ENCODE measurements at regions not wholly inside any gene's neighbourhood (a gene's known extent, or its start where the extent isn't known, plus 50 kb on each side); places are given as distances from the start of the nearest gene placed in this dataset.
"Not testable (repeated sequence)": the region's sequence is repeated elsewhere in the genome, so short reads cannot be mapped to it uniquely, and the experiment has no call there.

GRCh38 chr2:47728551-47728950 lies 54.4 kb upstream of the MSH6 start:
- H3K27ac ChIP-seq (ENCODE audit: low read depth, low read length) = no peak overlapping the region
- H3K27me3 ChIP-seq (ENCODE audit: control insufficient read depth, insufficient read depth, low read length) = no peaks in the 10 kb centered on the region
- H3K36me3 ChIP-seq (ENCODE audit: control insufficient read depth, insufficient read depth, low read length) = no peaks in the 10 kb centered on the region
- H3K9ac ChIP-seq (ENCODE audit: low read depth, low read length) = no peak overlapping the region
- H3K9me3 ChIP-seq (ENCODE audit: control insufficient read depth, insufficient read depth, low read length) = no peaks in the 10 kb centered on the region
- no peaks in the 10 kb centered on the region for H3K4me1 ChIP-seq (ENCODE audit: control insufficient read depth, insufficient read depth, low read length)
- H3K4me3 ChIP-seq (ENCODE audit: low read depth, low read length) = no peak overlapping the region

GRCh38 chr2:47727956-47728355 lies 55.0 kb upstream of the MSH6 start:
- H3K27me3 ChIP-seq (ENCODE audit: control insufficient read depth, insufficient read depth, low read length) = no peaks in the 10 kb centered on the region

DNA sequence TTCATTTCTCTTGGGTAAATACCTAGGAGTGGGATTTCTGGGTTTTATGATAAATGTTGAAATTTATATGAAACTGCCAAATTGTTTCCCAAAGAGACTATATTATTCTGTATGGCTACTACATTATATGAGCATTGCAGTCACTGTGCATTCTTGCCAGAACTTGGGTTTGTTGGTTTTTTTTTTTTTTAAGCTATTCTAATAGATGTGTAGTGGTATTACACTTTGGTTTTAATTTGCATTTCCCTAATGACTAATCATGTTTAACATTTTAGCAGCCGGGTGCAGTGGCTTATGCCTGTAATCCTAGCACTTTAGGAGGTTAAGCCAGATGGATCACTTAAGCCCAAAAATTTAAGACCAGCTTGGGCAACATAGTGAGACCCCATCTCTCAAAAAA lies 56.0 kb upstream of the MSH6 start:
- H3K4me3 ChIP-seq (ENCODE audit: low read depth, low read length); H3K9me3 ChIP-seq (ENCODE audit: control insufficient read depth, insufficient read depth, low read length); H3K36me3 ChIP-seq (ENCODE audit: control insufficient read depth, insufficient read depth, low read length); H3K27ac ChIP-seq (ENCODE audit: low read depth, low read length); H3K4me1 ChIP-seq (ENCODE audit: control insufficient read depth, insufficient read depth, low read length); H3K27me3 ChIP-seq (ENCODE audit: control insufficient read depth, insufficient read depth, low read length); H3K9ac ChIP-seq (ENCODE audit: low read depth, low read length): not testable (repeated sequence)

More at GRCh38 chr2:47727956-47728355, 55.0 kb upstream of the MSH6 start:
- Histone ChIP-seq H3K9ac (ENCODE audit: low read depth, low read length) (no peak overlapping the region), H3K4me3 (ENCODE audit: low read depth, low read length) (no peak overlapping the region), H3K9me3 (ENCODE audit: control insufficient read depth, insufficient read depth, low read length) (no peaks in the 10 kb centered on the region), H3K27ac (ENCODE audit: low read depth, low read length) (no peak overlapping the region), H3K36me3 (ENCODE audit: control insufficient read depth, insufficient read depth, low read length) (no peaks in the 10 kb centered on the region), H3K4me1 (ENCODE audit: control insufficient read depth, insufficient read depth, low read length) (no peaks in the 10 kb centered on the region)

- no peaks in the 10 kb centered on the region for H3K36me3 ChIP-seq (ENCODE audit: control insufficient read depth, insufficient read depth, low read length)
- no peaks in the 10 kb centered on the region for H3K27me3 ChIP-seq (ENCODE audit: control insufficient read depth, insufficient read depth, low read length)
- H3K9me3 ChIP-seq (ENCODE audit: control insufficient read depth, insufficient read depth, low read length) = no peaks in the 10 kb centered on the region
- H3K4me1 ChIP-seq (ENCODE audit: control insufficient read depth, insufficient read depth, low read length) = no peaks in the 10 kb centered on the region
- H3K27ac ChIP-seq (ENCODE audit: low read depth, low read length) = no peak overlapping the region
- no peak overlapping the region for H3K4me3 ChIP-seq (ENCODE audit: low read depth, low read length)
- no peak overlapping the region for H3K9ac ChIP-seq (ENCODE audit: low read depth, low read length)
Measured at GRCh38 chr2:47725808-47726207, 57.1 kb upstream of the MSH6 start.

- Histone ChIP-seq H3K36me3 (ENCODE audit: control insufficient read depth, insufficient read depth, low read length) (no peaks in the 10 kb centered on the region), H3K4me3 (ENCODE audit: low read depth, low read length) (no peak overlapping the region), H3K4me1 (ENCODE audit: control insufficient read depth, insufficient read depth, low read length) (no peaks in the 10 kb centered on the region), H3K9me3 (ENCODE audit: control insufficient read depth, insufficient read depth, low read length) (no peaks in the 10 kb centered on the region), H3K9ac (ENCODE audit: low read depth, low read length) (no peak overlapping the region), H3K27ac (ENCODE audit: low read depth, low read length) (no peak overlapping the region), H3K27me3 (ENCODE audit: control insufficient read depth, insufficient read depth, low read length) (no peaks in the 10 kb centered on the region)
Measured at GRCh38 chr2:47724221-47724981, 58.5 kb upstream of the MSH6 start.

GRCh38 chr2:47721296-47721695 lies 61.6 kb upstream of the MSH6 start:
- Histone ChIP-seq H3K27ac (ENCODE audit: low read depth, low read length) (no peak overlapping the region), H3K4me3 (ENCODE audit: low read depth, low read length) (no peak overlapping the region), H3K27me3 (ENCODE audit: control insufficient read depth, insufficient read depth, low read length) (no peaks in the 10 kb centered on the region), H3K36me3 (ENCODE audit: control insufficient read depth, insufficient read depth, low read length) (no peaks in the 10 kb centered on the region), H3K4me1 (ENCODE audit: control insufficient read depth, insufficient read depth, low read length) (no peaks in the 10 kb centered on the region), H3K9ac (ENCODE audit: low read depth, low read length) (no peak overlapping the region), H3K9me3 (ENCODE audit: control insufficient read depth, insufficient read depth, low read length) (no peaks in the 10 kb centered on the region)

GRCh38 chr2:47720559-47720958 lies 62.4 kb upstream of the MSH6 start:
- no peak overlapping the region for H3K9ac ChIP-seq (ENCODE audit: low read depth, low read length)
- H3K4me3 ChIP-seq (ENCODE audit: low read depth, low read length) = no peak overlapping the region
- H3K9me3 ChIP-seq (ENCODE audit: control insufficient read depth, insufficient read depth, low read length) = no peaks in the 10 kb centered on the region
- H3K27me3 ChIP-seq (ENCODE audit: control insufficient read depth, insufficient read depth, low read length) = no peaks in the 10 kb centered on the region
- H3K36me3 ChIP-seq (ENCODE audit: control insufficient read depth, insufficient read depth, low read length) = no peaks in the 10 kb centered on the region
- no peaks in the 10 kb centered on the region for H3K4me1 ChIP-seq (ENCODE audit: control insufficient read depth, insufficient read depth, low read length)
- H3K27ac ChIP-seq (ENCODE audit: low read depth, low read length) = no peak overlapping the region

DNA sequence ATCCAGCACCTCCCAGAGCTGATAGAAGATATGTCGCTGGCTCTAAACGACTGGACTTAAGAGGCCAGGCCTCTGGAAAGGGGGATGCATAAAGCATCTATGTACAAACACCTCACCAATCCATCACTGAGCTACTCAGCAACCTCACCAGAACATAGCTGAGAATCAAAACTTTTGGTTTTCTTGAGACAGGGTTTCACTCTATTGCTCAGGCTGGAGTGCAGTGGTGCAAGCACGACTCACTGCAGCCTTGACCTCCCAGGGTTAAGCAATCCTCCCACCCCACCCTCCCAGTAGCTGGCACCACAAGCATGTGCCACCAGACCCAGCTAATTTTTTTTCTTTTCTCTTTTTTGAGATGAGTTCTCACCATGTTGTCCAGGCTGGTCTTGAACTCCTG lies 62.9 kb upstream of the MSH6 start:
- Histone ChIP-seq H3K27ac (ENCODE audit: low read depth, low read length) (no peak overlapping the region), H3K9me3 (ENCODE audit: control insufficient read depth, insufficient read depth, low read length) (no peaks in the 10 kb centered on the region), H3K9ac (ENCODE audit: low read depth, low read length) (no peak overlapping the region)

GRCh38 chr2:47719099-47719498 lies 63.8 kb upstream of the MSH6 start:
- H3K27ac ChIP-seq (ENCODE audit: low read depth, low read length) = no peak overlapping the region
- no peaks in the 10 kb centered on the region for H3K36me3 ChIP-seq (ENCODE audit: control insufficient read depth, insufficient read depth, low read length)
- H3K9me3 ChIP-seq (ENCODE audit: control insufficient read depth, insufficient read depth, low read length) = no peaks in the 10 kb centered on the region
- no peak overlapping the region for H3K9ac ChIP-seq (ENCODE audit: low read depth, low read length)
- H3K27me3 ChIP-seq (ENCODE audit: control insufficient read depth, insufficient read depth, low read length) = no peaks in the 10 kb centered on the region
- H3K4me3 ChIP-seq (ENCODE audit: low read depth, low read length) = no peak overlapping the region
- no peaks in the 10 kb centered on the region for H3K4me1 ChIP-seq (ENCODE audit: control insufficient read depth, insufficient read depth, low read length)

More for the DNA sequence above, 62.9 kb upstream of the MSH6 start:
- H3K27me3 ChIP-seq (ENCODE audit: control insufficient read depth, insufficient read depth, low read length) = no peaks in the 10 kb centered on the region
- H3K36me3 ChIP-seq (ENCODE audit: control insufficient read depth, insufficient read depth, low read length) = no peaks in the 10 kb centered on the region
- H3K4me3 ChIP-seq (ENCODE audit: low read depth, low read length) = no peak overlapping the region
- no peaks in the 10 kb centered on the region for H3K4me1 ChIP-seq (ENCODE audit: control insufficient read depth, insufficient read depth, low read length)

DNA sequence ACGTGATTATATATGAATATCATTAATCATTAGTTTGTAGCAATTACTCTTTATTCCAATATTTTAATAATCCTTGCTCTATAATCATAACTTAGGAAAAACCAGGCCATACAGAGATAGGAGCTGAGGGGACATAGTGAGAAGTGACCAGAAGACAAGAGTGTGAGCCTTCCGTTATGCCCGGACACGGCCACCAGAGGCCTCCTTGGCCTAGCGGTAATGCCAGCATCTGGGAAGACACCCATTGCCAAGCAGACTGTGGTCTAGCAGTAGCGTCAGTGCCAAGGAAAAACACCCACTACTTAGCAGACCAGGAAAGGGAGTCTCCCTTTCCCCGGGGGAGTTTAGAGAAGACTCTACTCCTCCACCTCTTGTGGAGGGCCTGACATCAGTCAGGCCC lies 66.6 kb upstream of the MSH6 start:
- H3K9me3 ChIP-seq (ENCODE audit: control insufficient read depth, insufficient read depth, low read length); H3K36me3 ChIP-seq (ENCODE audit: control insufficient read depth, insufficient read depth, low read length); H3K27me3 ChIP-seq (ENCODE audit: control insufficient read depth, insufficient read depth, low read length); H3K27ac ChIP-seq (ENCODE audit: low read depth, low read length); H3K4me3 ChIP-seq (ENCODE audit: low read depth, low read length); H3K4me1 ChIP-seq (ENCODE audit: control insufficient read depth, insufficient read depth, low read length); H3K9ac ChIP-seq (ENCODE audit: low read depth, low read length): not testable (repeated sequence)

DNA sequence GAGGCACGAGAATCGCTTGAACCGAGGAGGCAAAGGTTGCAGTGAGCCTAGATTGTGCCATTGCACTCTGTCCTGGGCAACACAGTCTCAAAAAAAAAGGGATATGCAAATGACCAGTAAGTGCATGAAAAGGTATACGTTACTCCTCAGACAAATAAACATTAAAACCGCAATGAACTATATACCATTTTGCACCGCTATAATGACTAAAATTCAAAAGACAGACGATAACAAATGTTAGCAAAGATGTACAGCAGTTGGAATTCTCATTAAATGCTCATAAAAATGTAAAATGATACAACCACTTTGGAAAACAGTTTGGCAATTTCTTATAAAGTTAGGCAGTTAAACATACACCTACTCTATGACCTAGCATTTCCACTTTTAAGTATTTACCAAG lies 67.4 kb upstream of the MSH6 start:
- H3K4me1 ChIP-seq (ENCODE audit: control insufficient read depth, insufficient read depth, low read length) = no peaks in the 10 kb centered on the region
- H3K27me3 ChIP-seq (ENCODE audit: control insufficient read depth, insufficient read depth, low read length) = no peaks in the 10 kb centered on the region
- H3K9me3 ChIP-seq (ENCODE audit: control insufficient read depth, insufficient read depth, low read length) = no peaks in the 10 kb centered on the region
- no peak overlapping the region for H3K9ac ChIP-seq (ENCODE audit: low read depth, low read length)
- H3K36me3 ChIP-seq (ENCODE audit: control insufficient read depth, insufficient read depth, low read length) = no peaks in the 10 kb centered on the region
- no peak overlapping the region for H3K4me3 ChIP-seq (ENCODE audit: low read depth, low read length)
- H3K27ac ChIP-seq (ENCODE audit: low read depth, low read length) = no peak overlapping the region

Measured in HUES48 (cell line).